ENCODE measurements at regions not wholly inside any gene's neighbourhood (a gene's known extent, or its start where the extent isn't known, plus 50 kb on each side); places are given as distances from the start of the nearest gene placed in this dataset.

DNA sequence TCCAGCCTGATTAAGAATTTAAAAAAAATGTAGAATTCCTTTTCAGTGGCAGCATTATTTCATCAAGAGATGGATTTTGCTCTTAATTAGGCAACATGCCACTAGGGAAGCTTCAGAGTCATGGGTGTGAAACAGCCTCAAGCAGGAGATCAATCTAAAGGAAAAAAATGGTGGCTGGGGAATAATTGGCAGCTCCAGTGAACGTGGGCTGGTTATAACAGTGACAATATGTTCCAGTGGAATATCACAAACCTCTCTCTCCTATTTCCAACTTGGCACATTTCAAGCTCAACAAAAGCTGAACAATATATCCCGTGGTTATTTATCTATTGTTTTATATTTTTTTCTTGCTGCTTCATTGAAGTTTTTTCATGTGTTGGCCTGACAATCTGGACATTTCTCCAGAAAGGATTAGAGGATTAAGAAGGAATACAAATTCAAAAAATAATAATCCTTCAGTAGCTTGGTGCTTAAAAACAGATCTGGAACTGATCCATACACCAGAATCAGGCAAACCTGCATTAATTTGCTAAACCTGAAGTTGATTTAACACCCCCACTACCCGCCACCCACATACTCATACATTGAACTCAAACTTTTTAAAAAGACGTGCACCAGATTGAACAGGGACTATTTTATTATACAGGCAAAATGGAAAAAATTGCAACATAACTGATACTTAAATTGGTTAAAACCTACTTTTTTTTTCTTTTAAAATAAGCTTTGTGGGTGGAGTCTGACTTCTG is 255.9 kb upstream of the SPRED2 start:
- no peak for TF ChIP-seq CTCF (IDR thresholded peaks at IDR 0.05; ENCODE audit: low read length)
- TF ChIP-seq EZH2 (optimal IDR thresholded peaks at IDR 0.05; ENCODE audit: low read depth, low read length): no peak
